Vagina (tissue), 2 donors: ENCODE measurements at regions not wholly inside any gene's neighbourhood (a gene's known extent, or its start where the extent isn't known, plus 50 kb on each side); places are given as distances from the start of the nearest gene placed in this dataset.

Experiments
- DNase-seq, 2 donors: peaks; one replicate each; pipeline ENCODE4 v3.0.0-alpha.2; 2017; ENCODE audit errors: extremely low spot score in 2 of 2
- H3K27ac ChIP-seq: fragments of 200-600 bp; sonication (generic); one replicate; pipeline ENCODE4 v1.5.1; 2019
- H3K27me3 ChIP-seq: fragments of 200-600 bp; sonication (generic); one replicate; pipeline ENCODE4 v1.5.1; 2019
- H3K36me3 ChIP-seq, 2 donors: fragments of 200-600 bp; sonication (generic); one replicate each; pipeline ENCODE4 v1.5.1; 2017 to 2019
- H3K4me1 ChIP-seq: fragments of 200-600 bp; sonication (generic); one replicate; pipeline ENCODE4 v1.5.1; 2019
- H3K4me3 ChIP-seq, 2 donors: fragments of 200-600 bp; sonication (generic); 1 replicate in 1 of 2; 2 replicates in 1 of 2; pipeline ENCODE4 v1.5.1; 2016 to 2019
- H3K9me3 ChIP-seq: fragments of 200-600 bp; sonication (generic); one replicate; pipeline ENCODE4 v1.5.1; 2019
- CTCF ChIP-seq, 3 experiments: fragments of 450-650 bp in 2 of 3; fragments of 200-600 bp in 1 of 3; sonication (generic) in 1 of 3; IDR thresholded peaks; one replicate each; pipeline ENCODE4 v1.5.1; 2017 to 2019; ENCODE audit warnings: antibody characterized with exemption in 3 of 3, mild to moderate bottlenecking in 2 of 3, moderate library complexity in 2 of 3
- POLR2A ChIP-seq, 2 donors: fragments of 450-650 bp; IDR thresholded peaks; one replicate each; pipeline ENCODE4 v1.6.1; 2017; ENCODE audit warnings: antibody characterized with exemption in 2 of 2, mild to moderate bottlenecking in 2 of 2, moderate library complexity in 2 of 2
- POLR2AphosphoS5 ChIP-seq, 2 donors: sonication (generic); formaldehyde crosslinking; IDR thresholded peaks; one replicate each; pipeline ENCODE4 v1.9.0; 2017; ENCODE audit warnings: antibody characterized with exemption in 2 of 2, mild to moderate bottlenecking in 2 of 2, low read depth in 1 of 2; ENCODE audit not compliant: insufficient read depth in 1 of 2
- intact Hi-C: fragments of 100-400 bp; cut with DNase I; formaldehyde crosslinking; loops from one replicate; pipeline ENCODE4 v1.15.1; 2023

GRCh38 chr20:11043001-11043400 lies 369.2 kb upstream of the JAG1 start:
- Histone ChIP-seq H3K27me3 (no peaks in the 10 kb centered on the region), H3K4me3 (no peak overlapping the region), H3K4me1 (no peaks in the 10 kb centered on the region), H3K9me3 (no peaks in the 10 kb centered on the region), H3K27ac (no peak overlapping the region), H3K36me3 (no peaks in the 10 kb centered on the region)
- intact Hi-C loops: no loop called here
- DNase-seq: no peak
- TF ChIP-seq CTCF (IDR thresholded peaks at IDR 0.05) (no peak), POLR2AphosphoS5 (IDR thresholded peaks at IDR 0.05; ENCODE audit: insufficient read depth in 1 of 2, low read depth in 1 of 2) (no peak), POLR2A (IDR thresholded peaks at IDR 0.05) (no peak)

DNA sequence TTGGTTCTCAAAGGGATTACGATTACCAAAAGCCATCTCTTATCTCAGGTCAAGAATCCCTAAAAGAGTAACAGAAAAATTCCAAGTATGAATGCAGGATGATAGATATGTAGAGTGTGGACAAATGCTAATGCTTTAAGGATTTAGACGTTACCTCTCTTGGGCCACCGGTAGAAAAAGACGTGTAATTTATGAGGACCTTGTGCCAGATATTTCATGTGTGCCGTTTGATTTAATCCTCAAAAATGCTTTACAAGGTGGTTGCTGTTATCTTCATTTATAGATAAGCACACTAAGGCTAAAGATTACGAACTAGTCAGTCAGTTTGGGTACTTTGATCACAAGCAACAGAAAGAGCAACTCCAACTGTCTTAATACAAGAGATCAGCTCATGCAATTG lies 370.8 kb upstream of the JAG1 start:
- TF ChIP-seq POLR2A (IDR thresholded peaks at IDR 0.05) (no peak), CTCF (IDR thresholded peaks at IDR 0.05) (no peak), POLR2AphosphoS5 (IDR thresholded peaks at IDR 0.05; ENCODE audit: insufficient read depth in 1 of 2, low read depth in 1 of 2) (no peak)
- no peaks in the 10 kb centered on the region for H3K9me3 ChIP-seq
- no peak overlapping the region for H3K4me3 ChIP-seq
- no peaks in the 10 kb centered on the region for H3K4me1 ChIP-seq
- no peak for DNase-seq
- no peak overlapping the region for H3K27ac ChIP-seq
- no peaks in the 10 kb centered on the region for H3K27me3 ChIP-seq
- intact Hi-C loops: no loop called here
- H3K36me3 ChIP-seq: no peaks in the 10 kb centered on the region

DNA sequence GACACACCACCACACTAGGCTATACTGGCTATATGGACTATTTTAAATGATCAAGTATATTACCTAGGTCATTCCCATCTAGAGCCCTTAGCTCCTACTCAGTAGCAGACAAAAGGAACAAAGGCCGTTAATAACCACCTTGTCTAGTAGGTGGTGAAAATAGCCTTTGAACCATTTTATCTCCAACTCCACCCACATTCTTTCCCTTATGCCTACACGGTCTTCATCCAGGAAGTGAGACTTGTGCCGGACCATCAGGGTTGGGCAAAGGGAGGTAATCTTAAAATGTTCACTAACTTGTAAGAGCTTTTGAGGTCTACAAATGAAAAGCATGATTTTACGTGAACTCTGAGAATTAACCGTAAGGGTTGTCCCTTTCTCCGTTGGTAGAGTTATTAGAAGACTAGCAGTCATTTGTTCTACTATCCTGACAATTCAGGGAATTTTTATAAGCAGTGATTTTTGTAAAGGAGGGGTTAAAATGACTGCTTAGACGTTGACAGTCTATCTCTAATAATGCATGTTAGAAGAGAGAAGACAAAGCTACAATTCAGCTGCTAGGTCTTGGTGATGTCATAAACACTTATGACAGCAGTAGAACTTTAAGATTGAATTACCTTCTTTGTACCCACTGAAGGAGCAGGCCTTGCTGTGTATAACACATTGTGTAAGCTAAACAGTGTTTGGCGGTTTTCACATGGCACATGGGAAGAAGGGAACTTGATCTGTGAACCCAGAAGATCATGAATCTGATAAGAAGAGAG lies 371.8 kb upstream of the JAG1 start:
- TF ChIP-seq POLR2AphosphoS5 (IDR thresholded peaks at IDR 0.05; ENCODE audit: insufficient read depth in 1 of 2, low read depth in 1 of 2) (no peak), POLR2A (IDR thresholded peaks at IDR 0.05) (no peak), CTCF (IDR thresholded peaks at IDR 0.05) (no peak)
- H3K4me1 ChIP-seq: no peaks in the 10 kb centered on the region
- no peak overlapping the region for H3K27ac ChIP-seq
- no peak for DNase-seq
- intact Hi-C loops: no loop called here
- H3K4me3 ChIP-seq: no peak overlapping the region
- no peaks in the 10 kb centered on the region for H3K27me3 ChIP-seq
- H3K9me3 ChIP-seq: no peaks in the 10 kb centered on the region
- no peaks in the 10 kb centered on the region for H3K36me3 ChIP-seq

DNA sequence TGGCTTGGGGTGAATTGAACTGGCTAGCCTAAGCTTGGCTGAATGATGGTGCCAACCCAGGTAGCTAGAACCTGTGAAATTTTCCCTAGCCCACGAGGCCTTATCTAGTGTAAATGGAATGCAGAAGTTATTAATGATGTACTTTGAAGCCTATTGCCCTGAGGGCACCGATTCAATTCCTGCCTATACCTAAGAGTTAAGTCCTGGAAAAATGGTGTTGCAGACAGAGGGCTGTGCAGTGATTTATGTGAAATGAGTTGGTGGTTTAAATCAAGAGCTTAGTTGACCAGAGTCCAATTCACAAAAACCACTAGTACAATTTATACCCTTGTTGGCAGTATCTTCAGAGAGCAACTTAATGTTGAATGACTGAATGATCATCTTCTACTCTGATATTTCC lies 373.8 kb upstream of the JAG1 start:
- no peak for DNase-seq
- intact Hi-C loops: no loop called here
- Histone ChIP-seq H3K4me3 (no peak overlapping the region), H3K36me3 (no peaks in the 10 kb centered on the region), H3K27me3 (no peaks in the 10 kb centered on the region), H3K9me3 (no peaks in the 10 kb centered on the region), H3K4me1 (no peaks in the 10 kb centered on the region), H3K27ac (no peak overlapping the region)
- TF ChIP-seq POLR2AphosphoS5 (IDR thresholded peaks at IDR 0.05; ENCODE audit: insufficient read depth in 1 of 2, low read depth in 1 of 2): no peak

DNA sequence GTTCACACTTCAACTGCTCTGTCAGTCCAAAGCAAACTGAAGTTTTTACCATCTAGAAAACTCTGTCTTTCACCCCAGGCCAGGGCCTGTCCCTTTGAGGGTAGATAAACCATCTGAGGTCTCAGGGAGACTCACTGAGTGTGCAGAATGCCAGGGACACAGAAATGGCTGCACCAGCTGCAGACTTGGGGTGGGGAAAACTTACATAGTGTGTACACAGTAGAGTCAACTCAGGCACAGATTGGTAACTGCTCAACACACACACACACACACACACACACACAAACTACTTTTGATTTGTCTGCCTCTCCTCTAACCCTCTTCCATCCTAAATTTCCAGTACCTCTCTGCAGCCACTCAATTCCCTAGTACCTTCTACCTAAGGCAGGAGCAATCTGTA lies 374.9 kb upstream of the JAG1 start:
- no peak overlapping the region for H3K4me3 ChIP-seq
- intact Hi-C loops: no loop called here
- H3K36me3 ChIP-seq: no peaks in the 10 kb centered on the region
- TF ChIP-seq CTCF (IDR thresholded peaks at IDR 0.05) (no peak), POLR2A (IDR thresholded peaks at IDR 0.05) (no peak), POLR2AphosphoS5 (IDR thresholded peaks at IDR 0.05; ENCODE audit: insufficient read depth in 1 of 2, low read depth in 1 of 2) (no peak)
- no peaks in the 10 kb centered on the region for H3K27me3 ChIP-seq
- no peaks in the 10 kb centered on the region for H3K4me1 ChIP-seq
- no peaks in the 10 kb centered on the region for H3K9me3 ChIP-seq
- no peak for DNase-seq
- no peak overlapping the region for H3K27ac ChIP-seq
